ENCODE measurements at regions not wholly inside any gene's neighbourhood (a gene's known extent, or its start where the extent isn't known, plus 50 kb on each side); places are given as distances from the start of the nearest gene placed in this dataset.

DNA sequence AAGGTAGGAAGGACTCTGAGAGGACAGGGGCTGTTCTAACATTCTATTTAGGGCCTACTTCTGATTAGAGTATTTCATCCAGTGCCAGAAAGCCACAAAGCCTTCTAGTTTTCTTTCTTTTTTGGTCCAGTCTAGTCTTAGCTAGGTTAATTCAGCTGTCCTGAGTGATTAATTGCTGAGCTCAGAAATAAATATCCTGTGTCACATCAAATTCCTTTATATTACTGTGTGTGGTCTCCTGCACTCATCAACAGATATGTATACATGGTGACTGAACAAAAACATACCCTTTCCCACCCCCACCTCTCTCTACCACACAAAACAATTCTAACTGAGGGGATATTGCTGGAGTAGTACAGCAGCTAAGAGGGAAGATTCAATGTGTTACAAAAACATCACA, 601.5 kb upstream of the NRSN1 start (continued):
- TF ChIP-seq, protein P1, sequence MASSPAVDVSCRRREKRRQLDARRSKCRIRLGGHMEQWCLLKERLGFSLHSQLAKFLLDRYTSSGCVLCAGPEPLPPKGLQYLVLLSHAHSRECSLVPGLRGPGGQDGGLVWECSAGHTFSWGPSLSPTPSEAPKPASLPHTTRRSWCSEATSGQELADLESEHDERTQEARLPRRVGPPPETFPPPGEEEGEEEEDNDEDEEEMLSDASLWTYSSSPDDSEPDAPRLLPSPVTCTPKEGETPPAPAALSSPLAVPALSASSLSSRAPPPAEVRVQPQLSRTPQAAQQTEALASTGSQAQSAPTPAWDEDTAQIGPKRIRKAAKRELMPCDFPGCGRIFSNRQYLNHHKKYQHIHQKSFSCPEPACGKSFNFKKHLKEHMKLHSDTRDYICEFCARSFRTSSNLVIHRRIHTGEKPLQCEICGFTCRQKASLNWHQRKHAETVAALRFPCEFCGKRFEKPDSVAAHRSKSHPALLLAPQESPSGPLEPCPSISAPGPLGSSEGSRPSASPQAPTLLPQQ (tag by site-specific recombination; IDR thresholded peaks at IDR 0.05), result no peak
- TF ChIP-seq GLIS1 (tag by site-specific recombination; IDR thresholded peaks at IDR 0.05), result no peak

DNA sequence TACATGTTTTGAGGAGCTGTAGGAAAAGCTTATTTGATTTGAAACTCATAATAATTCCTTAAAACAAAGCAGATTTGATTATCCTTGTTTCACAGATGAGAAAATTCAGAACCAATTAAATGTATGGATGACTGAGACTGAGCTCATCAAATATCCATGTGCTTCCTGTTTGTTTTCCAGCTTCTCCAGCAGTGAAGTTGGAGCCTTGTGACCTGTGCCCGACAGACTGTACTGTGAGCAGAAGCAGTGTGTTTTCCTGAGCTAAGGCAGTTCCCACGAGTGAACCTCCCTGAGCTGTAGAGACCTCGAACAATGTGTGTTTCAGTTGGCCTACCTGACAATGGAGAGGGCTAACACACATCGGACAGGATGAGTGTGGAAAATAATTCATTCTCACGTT, 599.5 kb upstream of the NRSN1 start:
- H3K4me3 ChIP-seq (ENCODE audit: low read depth, low read length), result no peak overlapping the region
- no peak overlapping the region for H3K27ac ChIP-seq (ENCODE audit: extremely low read depth, low read depth, low read length)
- no peaks in the 10 kb centered on the region for H3K9me3 ChIP-seq (ENCODE audit: control insufficient read depth, insufficient read depth, low read depth, low read length)
- ChIA-PET POLR2A (no interaction called here), CTCF (interaction anchor here (0.7 kb wide), 1 partner anchor 1189 kb away, joined by 3 read pairs; no protein-coding TSS in a partner anchor)
- no peak for TF ChIP-seq REST (tag by site-specific recombination; IDR thresholded peaks at IDR 0.05)
- TF ChIP-seq KLF1 (tag by site-specific recombination; IDR thresholded peaks at IDR 0.05), result no peak
- TF ChIP-seq SP7 (tag by site-specific recombination; IDR thresholded peaks at IDR 0.05), result no peak
- TF ChIP-seq PRDM2 (tag by site-specific recombination; IDR thresholded peaks at IDR 0.05; ENCODE audit: borderline replicate concordance), result no peak
- TF ChIP-seq SALL2 (tag by site-specific recombination; IDR thresholded peaks at IDR 0.05; ENCODE audit: borderline replicate concordance), result no peak
- no peak for TF ChIP-seq ZNF600 (tag by site-specific recombination; IDR thresholded peaks at IDR 0.05)
- TF ChIP-seq, protein P2, sequence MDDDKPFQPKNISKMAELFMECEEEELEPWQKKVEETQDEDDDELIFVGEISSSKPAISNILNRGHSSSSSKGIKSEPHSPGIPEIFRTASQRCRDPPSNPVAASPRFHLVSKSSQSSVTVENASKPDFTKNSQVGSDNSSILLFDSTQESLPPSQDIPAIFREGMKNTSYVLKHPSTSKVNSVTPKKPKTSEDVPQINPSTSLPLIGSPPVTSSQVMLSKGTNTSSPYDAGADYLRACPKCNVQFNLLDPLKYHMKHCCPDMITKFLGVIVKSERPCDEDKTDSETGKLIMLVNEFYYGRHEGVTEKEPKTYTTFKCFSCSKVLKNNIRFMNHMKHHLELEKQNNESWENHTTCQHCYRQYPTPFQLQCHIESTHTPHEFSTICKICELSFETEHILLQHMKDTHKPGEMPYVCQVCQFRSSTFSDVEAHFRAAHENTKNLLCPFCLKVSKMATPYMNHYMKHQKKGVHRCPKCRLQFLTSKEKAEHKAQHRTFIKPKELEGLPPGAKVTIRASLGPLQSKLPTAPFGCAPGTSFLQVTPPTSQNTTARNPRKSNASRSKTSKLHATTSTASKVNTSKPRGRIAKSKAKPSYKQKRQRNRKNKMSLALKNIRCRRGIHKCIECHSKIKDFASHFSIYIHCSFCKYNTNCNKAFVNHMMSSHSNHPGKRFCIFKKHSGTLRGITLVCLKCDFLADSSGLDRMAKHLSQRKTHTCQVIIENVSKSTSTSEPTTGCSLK (tag by site-specific recombination; IDR thresholded peaks at IDR 0.05), result no peak
- TF ChIP-seq ZNF768 (tag by site-specific recombination; IDR thresholded peaks at IDR 0.05), result no peak
- TF ChIP-seq ZNF837 (tag by site-specific recombination; IDR thresholded peaks at IDR 0.05), result no peak
- no peak for TF ChIP-seq HOXC10 (CRISPR knock-in tag; IDR thresholded peaks at IDR 0.05)
- no peak for TF ChIP-seq ZNF202 (tag by site-specific recombination; IDR thresholded peaks at IDR 0.05; ENCODE audit: borderline replicate concordance)
- no peak for TF ChIP-seq ZFP41 (tag by site-specific recombination; IDR thresholded peaks at IDR 0.05; ENCODE audit: borderline replicate concordance)
- no peak for TF ChIP-seq ZNF426 (tag by site-specific recombination; IDR thresholded peaks at IDR 0.05)
- no peak for TF ChIP-seq SP2 (tag by site-specific recombination; IDR thresholded peaks at IDR 0.05)
- no peaks in the 10 kb centered on the region for H3K36me3 ChIP-seq (ENCODE audit: control insufficient read depth in 2 of 2, insufficient read depth in 1 of 2, low read length in 2 of 2)
- H3K4me1 ChIP-seq (ENCODE audit: control insufficient read depth, insufficient read depth, low read length), result no peaks in the 10 kb centered on the region
